PC-9 (cell line): ENCODE measurements at regions not wholly inside any gene's neighbourhood (a gene's known extent, or its start where the extent isn't known, plus 50 kb on each side); places are given as distances from the start of the nearest gene placed in this dataset.

Experiments
- EZH2 ChIP-seq: fragments of 200-600 bp; sonication (generic); IDR thresholded peaks from 2 replicates; pipeline ENCODE4 v1.8.0; 2017; ENCODE audit warnings: antibody characterized with exemption, low read depth
- TF ChIP-seq, protein P1 (sequence below): fragments of 200-600 bp; sonication (generic); conservative IDR thresholded peaks from 2 replicates; pipeline ENCODE4 v1.6.1; 2017; ENCODE audit warnings: mixed run types, antibody characterized with exemption, mild to moderate bottlenecking, moderate library complexity

DNA sequence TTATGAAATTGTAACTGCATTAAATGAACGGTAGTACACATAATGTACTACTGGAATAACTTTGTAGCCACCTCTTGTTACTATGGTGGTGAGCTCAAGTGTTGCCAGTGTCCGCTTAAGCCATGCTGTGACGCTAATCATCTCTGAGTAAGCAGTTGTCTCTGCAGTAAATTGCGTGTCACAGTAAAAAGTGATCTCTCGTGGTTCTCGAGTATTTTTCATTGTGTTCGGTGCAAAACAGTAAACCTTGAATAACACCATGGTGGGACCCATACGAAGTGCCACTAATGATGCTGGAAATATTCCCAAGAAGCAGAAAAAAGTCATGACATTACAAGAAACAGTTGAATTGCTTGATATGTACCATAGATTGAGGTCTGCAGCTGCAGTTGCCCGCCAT lies 524.8 kb downstream of the SOX5 start:
- TF ChIP-seq, protein P1, sequence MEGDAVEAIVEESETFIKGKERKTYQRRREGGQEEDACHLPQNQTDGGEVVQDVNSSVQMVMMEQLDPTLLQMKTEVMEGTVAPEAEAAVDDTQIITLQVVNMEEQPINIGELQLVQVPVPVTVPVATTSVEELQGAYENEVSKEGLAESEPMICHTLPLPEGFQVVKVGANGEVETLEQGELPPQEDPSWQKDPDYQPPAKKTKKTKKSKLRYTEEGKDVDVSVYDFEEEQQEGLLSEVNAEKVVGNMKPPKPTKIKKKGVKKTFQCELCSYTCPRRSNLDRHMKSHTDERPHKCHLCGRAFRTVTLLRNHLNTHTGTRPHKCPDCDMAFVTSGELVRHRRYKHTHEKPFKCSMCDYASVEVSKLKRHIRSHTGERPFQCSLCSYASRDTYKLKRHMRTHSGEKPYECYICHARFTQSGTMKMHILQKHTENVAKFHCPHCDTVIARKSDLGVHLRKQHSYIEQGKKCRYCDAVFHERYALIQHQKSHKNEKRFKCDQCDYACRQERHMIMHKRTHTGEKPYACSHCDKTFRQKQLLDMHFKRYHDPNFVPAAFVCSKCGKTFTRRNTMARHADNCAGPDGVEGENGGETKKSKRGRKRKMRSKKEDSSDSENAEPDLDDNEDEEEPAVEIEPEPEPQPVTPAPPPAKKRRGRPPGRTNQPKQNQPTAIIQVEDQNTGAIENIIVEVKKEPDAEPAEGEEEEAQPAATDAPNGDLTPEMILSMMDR, result no peak
- TF ChIP-seq EZH2, result no peak
